D721Med (cell line): ENCODE measurements at regions not wholly inside any gene's neighbourhood (a gene's known extent, or its start where the extent isn't known, plus 50 kb on each side); places are given as distances from the start of the nearest gene placed in this dataset.

Experiments
- DNase-seq: peaks from one replicate; pipeline ENCODE4 v3.0.0; 2011; ENCODE audit warnings: low spot score; ENCODE audit not compliant: insufficient read length
- FAIRE-seq: peaks from 2 replicates; lab custom pipeline; 2011; peaks lifted over from hg19 to GRCh38; lab: Jason Lieb, UNC
- TF ChIP-seq, protein P1 (sequence below): IDR thresholded peaks from 2 replicates; pipeline ENCODE4 v1.5.1; 2012; ENCODE audit warnings: mild to moderate bottlenecking, control low read depth; ENCODE audit not compliant: insufficient read depth; ENCODE audit errors: missing control alignments

DNA sequence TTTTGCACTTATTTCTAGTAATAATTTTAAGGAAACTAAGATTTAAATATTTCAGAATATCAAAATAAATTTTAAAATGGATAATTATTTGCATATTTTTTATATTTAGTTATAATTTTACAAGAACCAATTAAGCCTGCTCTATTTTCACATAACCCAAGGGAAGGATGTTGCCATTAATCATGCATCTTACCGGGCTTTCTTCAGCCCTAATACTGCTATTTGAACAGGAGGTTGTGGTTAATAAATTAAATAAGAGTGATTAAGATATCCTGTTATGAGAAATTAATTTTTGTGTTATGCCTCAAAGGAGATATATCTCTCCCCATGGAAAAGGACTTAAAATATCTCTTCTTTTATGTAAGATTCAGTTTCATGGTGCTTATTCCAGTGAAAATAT is 1415.8 kb upstream of the B3GALT2 start:
- DNase-seq (no peak), FAIRE-seq (no peak)
- TF ChIP-seq, protein P1, sequence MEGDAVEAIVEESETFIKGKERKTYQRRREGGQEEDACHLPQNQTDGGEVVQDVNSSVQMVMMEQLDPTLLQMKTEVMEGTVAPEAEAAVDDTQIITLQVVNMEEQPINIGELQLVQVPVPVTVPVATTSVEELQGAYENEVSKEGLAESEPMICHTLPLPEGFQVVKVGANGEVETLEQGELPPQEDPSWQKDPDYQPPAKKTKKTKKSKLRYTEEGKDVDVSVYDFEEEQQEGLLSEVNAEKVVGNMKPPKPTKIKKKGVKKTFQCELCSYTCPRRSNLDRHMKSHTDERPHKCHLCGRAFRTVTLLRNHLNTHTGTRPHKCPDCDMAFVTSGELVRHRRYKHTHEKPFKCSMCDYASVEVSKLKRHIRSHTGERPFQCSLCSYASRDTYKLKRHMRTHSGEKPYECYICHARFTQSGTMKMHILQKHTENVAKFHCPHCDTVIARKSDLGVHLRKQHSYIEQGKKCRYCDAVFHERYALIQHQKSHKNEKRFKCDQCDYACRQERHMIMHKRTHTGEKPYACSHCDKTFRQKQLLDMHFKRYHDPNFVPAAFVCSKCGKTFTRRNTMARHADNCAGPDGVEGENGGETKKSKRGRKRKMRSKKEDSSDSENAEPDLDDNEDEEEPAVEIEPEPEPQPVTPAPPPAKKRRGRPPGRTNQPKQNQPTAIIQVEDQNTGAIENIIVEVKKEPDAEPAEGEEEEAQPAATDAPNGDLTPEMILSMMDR: no peak

- FAIRE-seq (no peak), DNase-seq (no peak)
- TF ChIP-seq, protein P1: no peak
Measured at GRCh38 chr1:194600716-194601115, 1414.3 kb upstream of the B3GALT2 start.

- TF ChIP-seq, protein P1: no peak
- FAIRE-seq: peak; percentile 11
- DNase-seq: no peak
Measured at GRCh38 chr1:194598098-194598497, 1411.7 kb upstream of the B3GALT2 start.

GRCh38 chr1:194586302-194586701 is 1399.9 kb upstream of the B3GALT2 start:
- no peak for DNase-seq
- no peak for FAIRE-seq
- TF ChIP-seq, protein P1: no peak

DNA sequence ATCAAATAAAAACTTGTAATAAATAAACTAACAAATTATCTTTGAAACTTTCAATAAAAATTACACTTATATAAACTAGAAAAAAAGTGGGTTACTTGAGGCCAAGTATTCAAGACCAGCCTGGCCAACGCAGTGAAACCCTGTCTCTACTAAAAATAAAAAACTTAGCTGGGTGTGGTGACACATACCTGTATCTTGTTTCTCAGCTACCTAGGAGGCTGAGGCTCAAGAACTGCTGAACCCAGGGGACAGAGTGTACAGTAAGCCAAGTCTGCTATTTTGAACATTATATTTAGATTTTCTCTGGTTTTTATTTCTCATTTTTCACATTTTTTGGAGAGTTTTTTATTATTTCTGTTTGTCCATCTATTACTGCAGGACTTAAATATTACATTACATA is 1397.6 kb upstream of the B3GALT2 start:
- DNase-seq (no peak), FAIRE-seq (no peak)
- TF ChIP-seq, protein P1: no peak

DNA sequence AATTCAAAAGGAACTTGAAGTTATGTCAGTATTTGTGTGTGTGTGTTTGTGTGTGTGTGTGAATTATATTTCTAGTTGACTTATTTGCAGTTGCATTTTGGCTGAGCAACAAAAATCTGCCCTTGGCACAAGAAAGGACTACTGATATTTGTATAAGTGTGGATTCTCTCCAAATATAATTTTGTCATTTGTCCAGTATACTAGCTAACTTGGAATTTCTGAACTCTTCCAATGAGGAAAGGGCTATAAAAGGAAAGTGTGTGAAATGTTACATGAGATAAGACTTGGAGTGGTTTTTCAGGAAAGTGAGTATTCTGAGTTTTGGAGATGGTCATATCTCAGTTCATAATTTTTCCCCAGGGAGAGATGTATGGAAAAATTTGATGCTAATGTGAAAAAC is 1384.1 kb upstream of the B3GALT2 start:
- TF ChIP-seq, protein P1: no peak
- DNase-seq: no peak
- no peak for FAIRE-seq

- DNase-seq (no peak), FAIRE-seq (no peak)
- TF ChIP-seq, protein P1: no peak
Measured at GRCh38 chr1:194568610-194569009, 1382.2 kb upstream of the B3GALT2 start.
